ENCODE measurements at regions not wholly inside any gene's neighbourhood (a gene's known extent, or its start where the extent isn't known, plus 50 kb on each side); places are given as distances from the start of the nearest gene placed in this dataset.

GRCh38 chr6:112468359-112468758 is 121.2 kb downstream of the RFPL4B start:
- Histone ChIP-seq H3K27ac (ENCODE audit: low read length) (no peak overlapping the region), H3K9me3 (no peaks in the 10 kb centered on the region), H3K4me3 (ENCODE audit: control insufficient read depth in 1 of 2, extremely low read depth in 1 of 2, low read length in 1 of 2) (no peak overlapping the region), H3K27me3 (replicated peaks in 1 of 2; ENCODE audit: control insufficient read depth in 2 of 2, extremely low read depth in 1 of 2, insufficient read depth in 2 of 2, low read length in 1 of 2) (no peaks in the 10 kb centered on the region), H3K4me1 (ENCODE audit: control insufficient read depth in 1 of 2, extremely low read depth in 1 of 2, insufficient read depth in 2 of 2, low read length in 2 of 2) (no peaks in the 10 kb centered on the region), H3K36me3 (ENCODE audit: control insufficient read depth in 2 of 2, extremely low read depth in 1 of 2, insufficient read depth in 1 of 2, low read length in 1 of 2) (no peaks in the 10 kb centered on the region)
- Mint-ChIP-seq H3K36me3 (no peaks in the 10 kb centered on the region), H3K27ac (no peak overlapping the region), H3K27me3 (no peaks in the 10 kb centered on the region), H3K4me1 (no peaks in the 10 kb centered on the region), H3K4me3 (no peak overlapping the region), H3K9me3 (no peaks in the 10 kb centered on the region)
- DNase-seq, result no peak
- POLR2A ChIA-PET, result no interaction called here
- CTCF ChIA-PET, result no interaction called here
- ATAC-seq (replicated peaks in 1 of 4), result no peak
- WGBS (ENCODE audit: insufficient coverage), result no CpG with 5 or more reads among the region's 3 CpGs

DNA sequence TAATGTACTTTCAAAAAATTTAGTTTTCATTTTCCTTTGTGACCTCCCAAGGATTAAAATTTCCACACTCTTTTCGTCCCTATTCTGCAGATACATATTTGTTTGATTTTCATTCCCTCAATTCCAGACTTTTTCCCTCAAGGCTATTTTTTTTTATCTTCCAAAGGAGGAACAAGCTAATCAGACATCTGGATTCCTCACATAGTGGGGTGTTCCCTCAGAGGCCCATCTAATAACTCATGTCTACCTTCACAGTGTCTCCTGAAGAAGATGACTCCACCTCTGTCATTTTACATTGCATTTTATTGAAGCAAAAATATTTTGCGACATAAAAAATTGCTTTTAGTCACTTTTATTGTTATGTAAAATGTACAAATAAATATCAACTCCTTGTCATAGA is 122.2 kb downstream of the RFPL4B start:
- Mint-ChIP-seq H3K9me3 (no peaks in the 10 kb centered on the region), H3K36me3 (no peaks in the 10 kb centered on the region), H3K4me1 (no peaks in the 10 kb centered on the region), H3K27ac (no peak overlapping the region), H3K27me3 (no peaks in the 10 kb centered on the region), H3K4me3 (no peak overlapping the region)
- Histone ChIP-seq H3K27ac (ENCODE audit: low read length) (no peak overlapping the region), H3K27me3 (replicated peaks in 1 of 2; ENCODE audit: control insufficient read depth in 2 of 2, extremely low read depth in 1 of 2, insufficient read depth in 2 of 2, low read length in 1 of 2) (no peaks in the 10 kb centered on the region), H3K4me1 (ENCODE audit: control insufficient read depth in 1 of 2, extremely low read depth in 1 of 2, insufficient read depth in 2 of 2, low read length in 2 of 2) (no peaks in the 10 kb centered on the region), H3K36me3 (ENCODE audit: control insufficient read depth in 2 of 2, extremely low read depth in 1 of 2, insufficient read depth in 1 of 2, low read length in 1 of 2) (no peaks in the 10 kb centered on the region), H3K9me3 (no peaks in the 10 kb centered on the region), H3K4me3 (ENCODE audit: control insufficient read depth in 1 of 2, extremely low read depth in 1 of 2, low read length in 1 of 2) (no peak overlapping the region)
- ChIA-PET POLR2A (no interaction called here), CTCF (no interaction called here)
- ATAC-seq (replicated peaks in 1 of 4), result no peak
- no peak for DNase-seq
- WGBS (ENCODE audit: insufficient coverage), result no CpG with 5 or more reads among the region's 2 CpGs

GRCh38 chr6:112470376-112470775 is 123.2 kb downstream of the RFPL4B start:
- no peak for DNase-seq
- Mint-ChIP-seq H3K9me3 (no peaks in the 10 kb centered on the region), H3K36me3 (no peaks in the 10 kb centered on the region), H3K27ac (no peak overlapping the region), H3K27me3 (no peaks in the 10 kb centered on the region), H3K4me3 (no peak overlapping the region), H3K4me1 (no peaks in the 10 kb centered on the region)
- Histone ChIP-seq H3K4me3 (ENCODE audit: control insufficient read depth in 1 of 2, extremely low read depth in 1 of 2, low read length in 1 of 2) (no peak overlapping the region), H3K27me3 (replicated peaks in 1 of 2; ENCODE audit: control insufficient read depth in 2 of 2, extremely low read depth in 1 of 2, insufficient read depth in 2 of 2, low read length in 1 of 2) (no peaks in the 10 kb centered on the region), H3K4me1 (ENCODE audit: control insufficient read depth in 1 of 2, extremely low read depth in 1 of 2, insufficient read depth in 2 of 2, low read length in 2 of 2) (no peaks in the 10 kb centered on the region), H3K9me3 (no peaks in the 10 kb centered on the region), H3K27ac (ENCODE audit: low read length) (no peak overlapping the region), H3K36me3 (ENCODE audit: control insufficient read depth in 2 of 2, extremely low read depth in 1 of 2, insufficient read depth in 1 of 2, low read length in 1 of 2) (no peaks in the 10 kb centered on the region)
- ChIA-PET CTCF (no interaction called here), POLR2A (no interaction called here)
- no peak for ATAC-seq (replicated peaks in 1 of 4)
- 70% methylated on average over 3 of the region's 4 CpGs for WGBS (ENCODE audit: insufficient coverage)

DNA sequence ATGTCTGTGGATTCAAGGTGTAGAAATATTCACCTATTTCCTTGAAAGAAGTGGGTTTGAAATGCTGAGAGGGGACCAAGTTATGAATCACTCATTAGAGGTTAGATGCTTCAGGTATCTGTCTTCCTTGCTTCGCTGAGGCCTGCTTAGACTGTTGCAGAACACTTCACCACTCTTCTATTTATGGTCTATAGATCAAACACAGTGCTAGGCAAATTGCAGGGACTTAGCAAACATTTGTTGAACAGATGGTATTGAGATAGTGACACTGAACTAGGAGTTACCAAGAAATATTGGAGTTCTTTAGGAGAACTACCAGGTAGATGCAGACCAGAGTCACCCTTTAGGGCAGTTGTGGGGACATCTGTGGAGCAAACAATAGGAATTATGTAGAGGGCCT is 123.8 kb downstream of the RFPL4B start:
- Mint-ChIP-seq H3K36me3 (no peaks in the 10 kb centered on the region), H3K27ac (no peak overlapping the region), H3K27me3 (no peaks in the 10 kb centered on the region), H3K9me3 (no peaks in the 10 kb centered on the region), H3K4me3 (no peak overlapping the region), H3K4me1 (no peaks in the 10 kb centered on the region)
- no CpG with 5 or more reads among the region's 1 CpG for WGBS (ENCODE audit: insufficient coverage)
- Histone ChIP-seq H3K27ac (ENCODE audit: low read length) (no peak overlapping the region), H3K4me1 (ENCODE audit: control insufficient read depth in 1 of 2, extremely low read depth in 1 of 2, insufficient read depth in 2 of 2, low read length in 2 of 2) (no peaks in the 10 kb centered on the region), H3K36me3 (ENCODE audit: control insufficient read depth in 2 of 2, extremely low read depth in 1 of 2, insufficient read depth in 1 of 2, low read length in 1 of 2) (no peaks in the 10 kb centered on the region), H3K9me3 (no peaks in the 10 kb centered on the region), H3K4me3 (ENCODE audit: control insufficient read depth in 1 of 2, extremely low read depth in 1 of 2, low read length in 1 of 2) (no peak overlapping the region), H3K27me3 (replicated peaks in 1 of 2; ENCODE audit: control insufficient read depth in 2 of 2, extremely low read depth in 1 of 2, insufficient read depth in 2 of 2, low read length in 1 of 2) (no peaks in the 10 kb centered on the region)
- ATAC-seq (replicated peaks in 1 of 4) (no peak), DNase-seq (no peak)
- POLR2A ChIA-PET, result interaction anchor here in 1 of 2 donors (0.6 kb wide), 1 partner anchor 288 kb away, joined by 3 read pairs; no protein-coding TSS in a partner anchor
- CTCF ChIA-PET, result no interaction called here

DNA sequence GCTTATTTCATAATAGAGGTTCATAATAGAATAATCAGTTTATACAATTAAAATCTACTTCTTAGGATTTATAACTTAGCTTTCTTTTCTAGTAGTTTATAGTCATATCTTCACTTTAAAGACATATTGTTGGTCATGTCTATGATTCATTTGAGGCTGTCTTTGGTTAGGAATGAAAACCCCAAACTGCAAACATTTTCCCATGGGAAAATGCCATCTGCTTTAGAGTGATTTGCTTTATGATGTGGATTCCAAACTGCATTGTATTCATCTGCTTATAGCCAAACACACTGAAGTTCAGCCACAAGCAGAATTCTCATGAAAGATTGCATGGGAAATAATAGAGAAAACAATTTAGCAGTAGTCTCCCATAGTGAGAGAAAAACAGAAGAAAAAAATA is 128.0 kb downstream of the RFPL4B start:
- CTCF ChIA-PET, result no interaction called here
- Histone ChIP-seq H3K27ac (ENCODE audit: low read length) (no peak overlapping the region), H3K36me3 (ENCODE audit: control insufficient read depth in 2 of 2, extremely low read depth in 1 of 2, insufficient read depth in 1 of 2, low read length in 1 of 2) (no peaks in the 10 kb centered on the region), H3K4me1 (ENCODE audit: control insufficient read depth in 1 of 2, extremely low read depth in 1 of 2, insufficient read depth in 2 of 2, low read length in 2 of 2) (no peaks in the 10 kb centered on the region), H3K27me3 (replicated peaks in 1 of 2; ENCODE audit: control insufficient read depth in 2 of 2, extremely low read depth in 1 of 2, insufficient read depth in 2 of 2, low read length in 1 of 2) (no peaks in the 10 kb centered on the region), H3K9me3 (no peaks in the 10 kb centered on the region), H3K4me3 (ENCODE audit: control insufficient read depth in 1 of 2, extremely low read depth in 1 of 2, low read length in 1 of 2) (no peak overlapping the region)
- peaks cover 0 to 4% of the 10 kb centered on the region in 2 donors for H3K27me3 Mint-ChIP-seq
- POLR2A ChIA-PET, result no interaction called here
- no peak for DNase-seq
- no peak overlapping the region for H3K27ac Mint-ChIP-seq
- H3K9me3 Mint-ChIP-seq, result no peaks in the 10 kb centered on the region
- no peaks in the 10 kb centered on the region for H3K36me3 Mint-ChIP-seq
- H3K4me3 Mint-ChIP-seq, result no peak overlapping the region
- ATAC-seq (replicated peaks in 1 of 4), result no peak
- H3K4me1 Mint-ChIP-seq, result no peaks in the 10 kb centered on the region

DNA sequence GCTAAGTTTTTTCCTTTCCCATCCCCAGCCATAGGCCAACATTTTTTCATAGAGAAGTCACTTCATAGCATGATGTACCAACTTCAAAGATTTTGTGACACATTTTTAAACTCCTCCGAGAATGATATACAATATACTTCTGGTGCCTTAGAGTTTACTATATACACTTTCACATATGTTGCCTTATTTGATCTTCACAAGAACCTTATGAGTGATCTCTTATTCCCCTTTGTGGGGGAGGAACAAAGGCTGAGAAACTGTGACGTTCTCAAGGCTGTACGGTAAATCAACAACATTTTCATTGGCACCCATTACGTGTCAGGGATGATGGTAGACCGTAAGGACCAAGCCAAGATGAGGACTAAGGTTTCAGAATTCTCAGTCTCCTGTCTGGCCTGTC is 130.0 kb downstream of the RFPL4B start:
- no peaks in the 10 kb centered on the region for H3K9me3 Mint-ChIP-seq
- CTCF ChIA-PET, result no interaction called here
- POLR2A ChIA-PET, result no interaction called here
- no peak overlapping the region for H3K27ac Mint-ChIP-seq
- H3K27me3 Mint-ChIP-seq, result peaks cover 0 to 4% of the 10 kb centered on the region in 2 donors
- H3K4me3 ChIP-seq (ENCODE audit: control insufficient read depth in 1 of 2, extremely low read depth in 1 of 2, low read length in 1 of 2), result no peak overlapping the region
- no CpG with 5 or more reads among the region's 5 CpGs for WGBS (ENCODE audit: insufficient coverage)
- no peaks in the 10 kb centered on the region for H3K4me1 Mint-ChIP-seq
- no peaks in the 10 kb centered on the region for H3K27me3 ChIP-seq (replicated peaks in 1 of 2; ENCODE audit: control insufficient read depth in 2 of 2, extremely low read depth in 1 of 2, insufficient read depth in 2 of 2, low read length in 1 of 2)
- no peak overlapping the region for H3K27ac ChIP-seq (ENCODE audit: low read length)
- ATAC-seq (replicated peaks in 1 of 4) (no peak), DNase-seq (no peak)
- H3K36me3 Mint-ChIP-seq, result no peaks in the 10 kb centered on the region
- H3K36me3 ChIP-seq (ENCODE audit: control insufficient read depth in 2 of 2, extremely low read depth in 1 of 2, insufficient read depth in 1 of 2, low read length in 1 of 2), result no peaks in the 10 kb centered on the region
- H3K4me3 Mint-ChIP-seq, result no peak overlapping the region
- H3K9me3 ChIP-seq, result no peaks in the 10 kb centered on the region
- no peaks in the 10 kb centered on the region for H3K4me1 ChIP-seq (ENCODE audit: control insufficient read depth in 1 of 2, extremely low read depth in 1 of 2, insufficient read depth in 2 of 2, low read length in 2 of 2)

GRCh38 chr6:112478036-112478435 is 130.9 kb downstream of the RFPL4B start:
- Histone ChIP-seq H3K4me1 (ENCODE audit: control insufficient read depth in 1 of 2, extremely low read depth in 1 of 2, insufficient read depth in 2 of 2, low read length in 2 of 2) (no peaks in the 10 kb centered on the region), H3K36me3 (ENCODE audit: control insufficient read depth in 2 of 2, extremely low read depth in 1 of 2, insufficient read depth in 1 of 2, low read length in 1 of 2) (no peaks in the 10 kb centered on the region), H3K9me3 (no peaks in the 10 kb centered on the region), H3K27me3 (replicated peaks in 1 of 2; ENCODE audit: control insufficient read depth in 2 of 2, extremely low read depth in 1 of 2, insufficient read depth in 2 of 2, low read length in 1 of 2) (no peaks in the 10 kb centered on the region), H3K4me3 (ENCODE audit: control insufficient read depth in 1 of 2, extremely low read depth in 1 of 2, low read length in 1 of 2) (no peak overlapping the region), H3K27ac (ENCODE audit: low read length) (no peak overlapping the region)
- ATAC-seq (replicated peaks in 1 of 4) (no peak), DNase-seq (no peak)
- no peak overlapping the region for H3K27ac Mint-ChIP-seq
- no peaks in the 10 kb centered on the region for H3K9me3 Mint-ChIP-seq
- ChIA-PET CTCF (no interaction called here), POLR2A (interaction anchor here in 1 of 2 donors (0.8 kb wide), 1 partner anchor 245 kb away, joined by 3 read pairs; no protein-coding TSS in a partner anchor)
- H3K27me3 Mint-ChIP-seq, result peaks cover 0 to 4% of the 10 kb centered on the region in 2 donors
- H3K4me3 Mint-ChIP-seq, result no peak overlapping the region
- WGBS (ENCODE audit: insufficient coverage), result no CpG with 5 or more reads among the region's 2 CpGs
- no peaks in the 10 kb centered on the region for H3K36me3 Mint-ChIP-seq
- H3K4me1 Mint-ChIP-seq, result no peaks in the 10 kb centered on the region
